ENCODE measurements at regions not wholly inside any gene's neighbourhood (a gene's known extent, or its start where the extent isn't known, plus 50 kb on each side); places are given as distances from the start of the nearest gene placed in this dataset.

- no peak for DNase-seq (ENCODE audit: low spot score)
These were observed 67.9 kb upstream of the ALKAL2 start for GRCh38 chr2:355773-356172.

GRCh38 chr2:352696-353095 is 64.8 kb upstream of the ALKAL2 start:
- DNase-seq (ENCODE audit: low spot score) = no peak
- TF ChIP-seq, protein P1, sequence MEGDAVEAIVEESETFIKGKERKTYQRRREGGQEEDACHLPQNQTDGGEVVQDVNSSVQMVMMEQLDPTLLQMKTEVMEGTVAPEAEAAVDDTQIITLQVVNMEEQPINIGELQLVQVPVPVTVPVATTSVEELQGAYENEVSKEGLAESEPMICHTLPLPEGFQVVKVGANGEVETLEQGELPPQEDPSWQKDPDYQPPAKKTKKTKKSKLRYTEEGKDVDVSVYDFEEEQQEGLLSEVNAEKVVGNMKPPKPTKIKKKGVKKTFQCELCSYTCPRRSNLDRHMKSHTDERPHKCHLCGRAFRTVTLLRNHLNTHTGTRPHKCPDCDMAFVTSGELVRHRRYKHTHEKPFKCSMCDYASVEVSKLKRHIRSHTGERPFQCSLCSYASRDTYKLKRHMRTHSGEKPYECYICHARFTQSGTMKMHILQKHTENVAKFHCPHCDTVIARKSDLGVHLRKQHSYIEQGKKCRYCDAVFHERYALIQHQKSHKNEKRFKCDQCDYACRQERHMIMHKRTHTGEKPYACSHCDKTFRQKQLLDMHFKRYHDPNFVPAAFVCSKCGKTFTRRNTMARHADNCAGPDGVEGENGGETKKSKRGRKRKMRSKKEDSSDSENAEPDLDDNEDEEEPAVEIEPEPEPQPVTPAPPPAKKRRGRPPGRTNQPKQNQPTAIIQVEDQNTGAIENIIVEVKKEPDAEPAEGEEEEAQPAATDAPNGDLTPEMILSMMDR (IDR thresholded peaks at IDR 0.05; ENCODE audit: extremely low read depth, missing control alignments) = no peak

More at GRCh38 chr2:355773-356172, 67.9 kb upstream of the ALKAL2 start:
- TF ChIP-seq, protein P1 (IDR thresholded peaks at IDR 0.05; ENCODE audit: extremely low read depth, missing control alignments) = no peak

GRCh38 chr2:349390-349789 is 61.5 kb upstream of the ALKAL2 start:
- DNase-seq (ENCODE audit: low spot score) = no peak
- TF ChIP-seq, protein P1 (IDR thresholded peaks at IDR 0.05; ENCODE audit: extremely low read depth, missing control alignments) = no peak

GRCh38 chr2:348361-348916 is 60.5 kb upstream of the ALKAL2 start:
- TF ChIP-seq, protein P1 (IDR thresholded peaks at IDR 0.05; ENCODE audit: extremely low read depth, missing control alignments) = no peak
- no peak for DNase-seq (ENCODE audit: low spot score)

DNA sequence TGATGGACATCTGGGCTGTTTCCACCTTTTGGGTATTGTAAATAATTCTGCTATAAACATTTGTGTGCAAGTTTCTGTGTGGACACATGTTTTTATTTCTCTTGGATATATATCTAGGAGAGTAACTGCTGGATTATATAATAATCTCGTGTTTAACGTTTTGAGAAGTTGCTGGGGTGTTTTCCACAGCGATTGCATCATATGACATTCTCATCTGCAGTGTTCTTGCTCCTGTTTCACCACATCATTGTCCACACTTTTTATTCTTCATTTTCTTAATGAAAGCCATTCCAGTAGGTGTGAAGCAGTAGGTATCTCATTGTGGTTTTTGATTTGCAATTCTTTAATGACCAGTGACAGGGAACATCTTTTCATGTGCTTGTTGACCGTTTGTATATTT is 56.9 kb upstream of the ALKAL2 start:
- TF ChIP-seq, protein P1 (IDR thresholded peaks at IDR 0.05; ENCODE audit: extremely low read depth, missing control alignments) = no peak
- DNase-seq (ENCODE audit: low spot score) = no peak

DNA sequence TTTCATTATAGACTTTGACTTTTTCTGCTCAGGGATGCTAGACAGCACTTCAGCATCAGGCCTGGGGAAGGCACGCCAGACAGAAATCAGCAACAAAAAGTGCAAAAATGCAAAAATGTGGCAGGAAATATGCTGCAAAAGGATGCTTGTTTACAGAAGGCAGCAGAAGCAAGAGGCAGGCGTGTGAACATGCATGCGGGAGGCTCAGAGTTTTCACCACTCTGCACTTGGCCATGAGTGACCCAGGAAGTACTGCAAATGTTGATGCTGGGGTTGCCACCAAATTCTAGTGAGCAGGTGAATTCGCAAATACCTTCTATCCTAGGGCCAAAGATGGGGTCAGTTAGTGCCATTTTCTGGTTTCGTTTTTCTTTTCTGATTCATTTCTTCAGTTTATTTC is 55.5 kb upstream of the ALKAL2 start:
- no peak for DNase-seq (ENCODE audit: low spot score)
- TF ChIP-seq, protein P1 (IDR thresholded peaks at IDR 0.05; ENCODE audit: extremely low read depth, missing control alignments) = no peak

DNA sequence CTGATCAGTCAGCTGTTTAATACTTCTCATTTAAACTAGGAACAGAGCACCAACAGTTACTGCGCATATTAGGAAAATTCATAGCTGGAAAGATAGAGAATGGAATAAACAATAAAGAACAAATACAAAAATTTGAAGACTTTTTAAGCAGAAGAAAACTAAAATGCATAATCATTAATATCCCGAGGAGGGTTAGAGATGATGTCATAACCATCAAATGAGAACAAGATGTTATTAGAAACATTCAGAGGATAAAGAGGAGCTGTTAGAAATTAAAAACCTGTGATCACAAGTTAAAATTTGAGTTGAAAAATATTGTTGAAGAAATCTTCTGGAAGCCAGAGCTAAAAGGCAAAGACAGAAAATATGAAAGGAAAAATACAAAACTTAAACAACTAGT is 54.0 kb upstream of the ALKAL2 start:
- DNase-seq (ENCODE audit: low spot score) = no peak
- TF ChIP-seq, protein P1 (IDR thresholded peaks at IDR 0.05; ENCODE audit: extremely low read depth, missing control alignments) = no peak

Data from GM20000 (cell line).